ENCODE measurements at regions not wholly inside any gene's neighbourhood (a gene's known extent, or its start where the extent isn't known, plus 50 kb on each side); places are given as distances from the start of the nearest gene placed in this dataset.

GRCh38 chr6:133699741-133700385 lies 189.1 kb upstream of the TCF21 start:
- H4K5ac ChIP-seq (ENCODE audit: insufficient read length, low read depth, low read length) = no peak overlapping the region
- no peaks in the 10 kb centered on the region for H3K9me3 ChIP-seq (ENCODE audit: insufficient read depth in 2 of 2, low read depth in 1 of 2, low read length in 1 of 2)
- no peaks in the 10 kb centered on the region for H4K20me1 ChIP-seq (replicated peaks in 1 of 2; ENCODE audit: control insufficient read depth in 1 of 2, insufficient read depth in 2 of 2, low read length in 2 of 2)
- H3K36me3 ChIP-seq (ENCODE audit: control insufficient read depth in 2 of 4, insufficient read depth in 4 of 4, low read length in 3 of 4) = no peaks in the 10 kb centered on the region
- H3K23me2 ChIP-seq (ENCODE audit: low read depth, low read length) = no peaks in the 10 kb centered on the region
- ChIA-PET POLR2A (ENCODE audit: partially characterized antibody) (no interaction called here), CTCF (ENCODE audit: partially characterized antibody) (interaction anchor here (0.6 to 0.8 kb wide), 2 partner anchors 508 to 1079 kb away, joined by 3 to 4 read pairs; no protein-coding TSS in a partner anchor)
- H2BK15ac ChIP-seq (ENCODE audit: low read length) = no peak overlapping the region
- H3K4me1 ChIP-seq (replicated peaks in 1 of 4; ENCODE audit: control insufficient read depth in 3 of 4, insufficient read depth in 4 of 4, low read length in 3 of 4) = peaks cover 0 to 3% (median 1%) of the 10 kb centered on the region in 4 experiments; a peak in 1 of 7 replicates
- no peak overlapping the region for H3K4me2 ChIP-seq (ENCODE audit: insufficient read depth in 1 of 2, low read depth in 2 of 2, low read length in 2 of 2)
- H3K18ac ChIP-seq (ENCODE audit: extremely low read depth, low read length) = no peak overlapping the region
- FAIRE-seq (no peak), DNase-seq (ENCODE audit: low read depth in 1 of 2, low spot score in 2 of 2) (no peak)
- no peak overlapping the region for H2AK5ac ChIP-seq (ENCODE audit: low read depth, low read length)
- no peak overlapping the region for H4K8ac ChIP-seq (ENCODE audit: extremely low read depth, insufficient read depth, low read length)
- WGBS, 2 experiments (ENCODE audit: extremely low coverage in 1 of 2, insufficient coverage in 1 of 2, insufficient read length in 1 of 2, insufficient replicate concordance in 2 of 2, low coverage in 1 of 2, low lambda C conversion rate in 2 of 2, missing lambda C conversion rate in 1 of 2) = 100% methylated on average over 1 of the region's 1 CpG; no CpG with 5 or more reads in 1 of the 2 experiments
- H3K4me3 ChIP-seq (ENCODE audit: extremely low read depth in 1 of 4, insufficient read depth in 2 of 4, low read depth in 3 of 4, low read length in 4 of 4) = no peak overlapping the region
- H2BK20ac ChIP-seq (ENCODE audit: low read length) = no peak overlapping the region
- no peak overlapping the region for H4K91ac ChIP-seq (replicated peaks; ENCODE audit: insufficient read length, low read length)
- H3K27ac ChIP-seq (ENCODE audit: low read depth, low read length) = no peak overlapping the region
- no peak overlapping the region for H3K9ac ChIP-seq (replicated peaks in 1 of 4; ENCODE audit: extremely low read depth in 1 of 4, low read depth in 3 of 4, low read length in 3 of 4)
- H3K23ac ChIP-seq (ENCODE audit: insufficient read length) = no peak overlapping the region
- H2BK5ac ChIP-seq (ENCODE audit: low read depth, low read length) = no peak overlapping the region
- no peaks in the 10 kb centered on the region for H3K79me1 ChIP-seq (ENCODE audit: low read depth, low read length)
- no peak overlapping the region for H3K4ac ChIP-seq (replicated peaks; ENCODE audit: insufficient read length, low read depth, low read length)
- no peaks in the 10 kb centered on the region for H3K79me2 ChIP-seq (ENCODE audit: control insufficient read depth in 1 of 2, insufficient read depth in 2 of 2, low read length in 2 of 2)
- no peak overlapping the region for H2BK120ac ChIP-seq (replicated peaks; ENCODE audit: low read depth, low read length)
- H2BK12ac ChIP-seq (ENCODE audit: low read depth, low read length) = no peak overlapping the region
- no peak overlapping the region for H3K56ac ChIP-seq (replicated peaks; ENCODE audit: insufficient read length, low read depth, low read length)
- H3K14ac ChIP-seq (ENCODE audit: insufficient read length) = no peak overlapping the region
- peaks cover 0 to 1% (median 0%) of the 10 kb centered on the region in 4 experiments; a peak in 1 of 7 replicates for H3K27me3 ChIP-seq (replicated peaks in 1 of 4; ENCODE audit: control insufficient read depth in 3 of 4, extremely low read depth in 1 of 4, insufficient read depth in 3 of 4, low read length in 3 of 4)
- no peak overlapping the region for H2AFZ ChIP-seq (ENCODE audit: low read length)
- TF ChIP-seq HDAC6 (IDR thresholded peaks at IDR 0.05; ENCODE audit: low read depth, low read length) (no peak), SRF (IDR thresholded peaks at IDR 0.05; ENCODE audit: low read depth, low read length) (no peak), SP2 (IDR thresholded peaks at IDR 0.05; ENCODE audit: low read length) (no peak), CBX8 (IDR thresholded peaks at IDR 0.05; ENCODE audit: borderline replicate concordance, low read depth, low read length) (no peak), SP4 (IDR thresholded peaks at IDR 0.05; ENCODE audit: low read length) (no peak)

Measured in H1 (cell line).